DOHH2 (cell line): ENCODE measurements at regions not wholly inside any gene's neighbourhood (a gene's known extent, or its start where the extent isn't known, plus 50 kb on each side); places are given as distances from the start of the nearest gene placed in this dataset.

Source experiments
- H3F3A ChIP-seq: fragments of 200-600 bp; sonication (generic), shearing (Covaris generic); 2 replicates; pipeline ENCODE4 v1.6.0; 2016; ENCODE audit warnings: antibody characterized with exemption, mild to moderate bottlenecking; ENCODE audit not compliant: control insufficient read depth, insufficient read depth
- H3K27ac ChIP-seq: fragments of 200-600 bp; sonication (generic); 2 replicates; pipeline ENCODE4 v1.5.1; 2014; ENCODE audit warnings: low read depth, mild to moderate bottlenecking, low read length, moderate library complexity
- H3K27me3 ChIP-seq: fragments of 200-600 bp; sonication (generic); 2 replicates; pipeline ENCODE4 v1.6.1; 2014; ENCODE audit warnings: mild to moderate bottlenecking, low read length, mixed read lengths; ENCODE audit not compliant: control insufficient read depth
- H3K36me3 ChIP-seq: fragments of 200-600 bp; sonication (generic); 2 replicates; pipeline ENCODE4 v1.6.1; 2014; ENCODE audit warnings: mild to moderate bottlenecking, low read length, moderate library complexity, mixed read lengths; ENCODE audit not compliant: control insufficient read depth
- H3K4me1 ChIP-seq: fragments of 200-600 bp; sonication (generic); 2 replicates; pipeline ENCODE4 v1.6.1; 2014; ENCODE audit warnings: mild to moderate bottlenecking, low read length, mixed read lengths; ENCODE audit not compliant: control insufficient read depth
- H3K4me2 ChIP-seq: fragments of 200-600 bp; sonication (generic); 2 replicates; pipeline ENCODE4 v1.6.0; 2014; ENCODE audit warnings: mild to moderate bottlenecking, low read length, moderate library complexity
- H3K4me3 ChIP-seq: fragments of 200-600 bp; sonication (generic); 2 replicates; pipeline ENCODE4 v1.5.1; 2014; ENCODE audit warnings: mild to moderate bottlenecking, low read length, mixed read lengths
- H3K79me2 ChIP-seq: fragments of 200-600 bp; sonication (generic); 2 replicates; pipeline ENCODE4 v1.6.1; 2014; ENCODE audit warnings: mild to moderate bottlenecking, low read length, mixed read lengths; ENCODE audit not compliant: control insufficient read depth
- H3K9me2 ChIP-seq: fragments of 200-600 bp; sonication (generic); replicated peaks from 2 replicates; pipeline ENCODE4 v1.6.1; 2014; ENCODE audit warnings: mild to moderate bottlenecking, low read length, mixed read lengths; ENCODE audit not compliant: control insufficient read depth
- H3K9me3 ChIP-seq: fragments of 200-600 bp; sonication (generic); 2 replicates; pipeline ENCODE4 v1.6.1; 2014; ENCODE audit warnings: antibody characterized with exemption, low read length, mixed read lengths; ENCODE audit not compliant: control insufficient read depth, insufficient read depth
- H4K20me1 ChIP-seq: fragments of 200-600 bp; sonication (generic); 2 replicates; pipeline ENCODE4 v1.6.0; 2014; ENCODE audit warnings: low read depth, mild to moderate bottlenecking, antibody characterized with exemption, low read length, moderate library complexity; ENCODE audit not compliant: control insufficient read depth, insufficient read depth
- EZH2phosphoT487 ChIP-seq: fragments of 200-600 bp; sonication (generic); IDR thresholded peaks from 2 replicates; pipeline ENCODE4 v1.6.1; 2017; ENCODE audit warnings: borderline replicate concordance, mild to moderate bottlenecking, antibody characterized with exemption, low read length, moderate library complexity, mixed read lengths
- TF ChIP-seq, protein P1 (sequence below): fragments of 200-600 bp; sonication (generic); IDR thresholded peaks from one replicate; pipeline ENCODE4 v1.5.1; 2014; ENCODE audit warnings: antibody characterized with exemption, mild to moderate bottlenecking, low read depth, low read length; ENCODE audit not compliant: poor library complexity, severe bottlenecking

DNA sequence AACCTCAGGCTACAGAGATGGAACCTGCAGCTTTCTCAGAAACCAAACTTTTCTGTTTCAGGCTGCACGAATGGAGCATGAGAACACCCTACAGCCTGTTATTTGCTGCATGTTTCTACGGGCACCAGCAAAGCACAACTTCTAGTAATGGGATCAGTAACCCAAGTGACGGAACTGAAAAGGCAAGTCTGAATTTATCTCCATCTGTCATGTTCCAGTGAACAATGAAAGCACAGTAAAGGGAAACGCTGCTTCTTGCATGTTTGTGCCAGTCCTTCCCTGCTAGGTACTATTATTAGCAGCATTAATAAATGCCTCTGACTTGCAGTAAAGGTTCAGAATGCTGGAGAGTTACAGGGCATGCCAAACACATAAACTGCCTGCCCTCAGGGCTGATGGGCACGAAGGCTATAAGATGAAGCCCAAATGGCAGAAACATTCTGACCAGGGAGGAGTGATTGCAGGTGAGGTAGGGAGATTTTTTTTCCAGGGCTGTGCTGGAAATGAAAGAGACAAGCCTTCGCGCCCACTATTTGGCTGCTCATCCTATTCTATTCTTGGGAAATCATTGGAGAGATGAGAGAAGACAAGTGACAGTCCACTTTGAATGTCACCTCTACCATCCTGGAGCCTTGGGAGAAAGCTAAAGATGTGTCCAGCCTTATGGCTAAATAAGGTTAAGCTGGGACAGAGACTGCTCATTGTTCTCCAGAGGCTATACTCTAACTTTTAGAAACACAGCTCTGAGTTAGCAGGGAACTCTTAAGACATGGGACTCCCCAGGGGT is 100.4 kb upstream of the PLXNC1 start:
- Histone ChIP-seq H3K27ac (no peak overlapping the region), H3K4me2 (no peak overlapping the region), H3K79me2 (no peaks in the 10 kb centered on the region), H3K4me3 (no peak overlapping the region), H3K9me3 (no peaks in the 10 kb centered on the region), H3K36me3 (no peaks in the 10 kb centered on the region), H3K9me2 (no peaks in the 10 kb centered on the region), H4K20me1 (no peaks in the 10 kb centered on the region), H3K4me1 (no peaks in the 10 kb centered on the region), H3K27me3 (peaks cover 5% of the 10 kb centered on the region; the same call in 1 of the 2 replicates), H3F3A (no peaks in the 10 kb centered on the region)
- TF ChIP-seq EZH2phosphoT487: no peak
- TF ChIP-seq, protein P1, sequence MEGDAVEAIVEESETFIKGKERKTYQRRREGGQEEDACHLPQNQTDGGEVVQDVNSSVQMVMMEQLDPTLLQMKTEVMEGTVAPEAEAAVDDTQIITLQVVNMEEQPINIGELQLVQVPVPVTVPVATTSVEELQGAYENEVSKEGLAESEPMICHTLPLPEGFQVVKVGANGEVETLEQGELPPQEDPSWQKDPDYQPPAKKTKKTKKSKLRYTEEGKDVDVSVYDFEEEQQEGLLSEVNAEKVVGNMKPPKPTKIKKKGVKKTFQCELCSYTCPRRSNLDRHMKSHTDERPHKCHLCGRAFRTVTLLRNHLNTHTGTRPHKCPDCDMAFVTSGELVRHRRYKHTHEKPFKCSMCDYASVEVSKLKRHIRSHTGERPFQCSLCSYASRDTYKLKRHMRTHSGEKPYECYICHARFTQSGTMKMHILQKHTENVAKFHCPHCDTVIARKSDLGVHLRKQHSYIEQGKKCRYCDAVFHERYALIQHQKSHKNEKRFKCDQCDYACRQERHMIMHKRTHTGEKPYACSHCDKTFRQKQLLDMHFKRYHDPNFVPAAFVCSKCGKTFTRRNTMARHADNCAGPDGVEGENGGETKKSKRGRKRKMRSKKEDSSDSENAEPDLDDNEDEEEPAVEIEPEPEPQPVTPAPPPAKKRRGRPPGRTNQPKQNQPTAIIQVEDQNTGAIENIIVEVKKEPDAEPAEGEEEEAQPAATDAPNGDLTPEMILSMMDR: no peak

DNA sequence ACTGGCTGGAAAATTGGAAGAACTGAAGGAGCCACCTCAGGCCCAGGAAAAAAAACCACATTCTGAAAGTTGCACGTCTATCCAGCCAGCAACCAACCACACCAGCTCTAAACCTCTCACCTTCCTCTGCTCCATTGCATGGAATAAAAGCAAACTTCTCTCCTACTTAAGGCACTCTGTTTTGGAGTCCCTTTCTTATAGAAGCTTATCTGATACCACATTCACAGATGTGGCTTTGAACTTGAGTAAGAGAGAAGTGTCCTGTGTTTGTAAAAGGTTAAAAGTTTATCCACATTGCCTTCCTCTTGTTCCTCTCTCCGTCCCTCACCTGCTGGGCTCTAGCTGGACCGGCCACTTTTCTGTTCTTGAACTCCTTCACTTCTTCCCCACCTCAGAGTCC is 99.6 kb upstream of the PLXNC1 start:
- Histone ChIP-seq H3F3A (no peaks in the 10 kb centered on the region), H3K9me2 (no peaks in the 10 kb centered on the region), H3K9me3 (no peaks in the 10 kb centered on the region), H3K4me3 (no peak overlapping the region), H3K79me2 (no peaks in the 10 kb centered on the region), H3K4me2 (no peak overlapping the region), H3K27ac (no peak overlapping the region), H3K4me1 (no peaks in the 10 kb centered on the region), H4K20me1 (no peaks in the 10 kb centered on the region), H3K27me3 (peaks cover 5% of the 10 kb centered on the region; the same call in 1 of the 2 replicates), H3K36me3 (no peaks in the 10 kb centered on the region)
- TF ChIP-seq, protein P1: no peak
- TF ChIP-seq EZH2phosphoT487: no peak

DNA sequence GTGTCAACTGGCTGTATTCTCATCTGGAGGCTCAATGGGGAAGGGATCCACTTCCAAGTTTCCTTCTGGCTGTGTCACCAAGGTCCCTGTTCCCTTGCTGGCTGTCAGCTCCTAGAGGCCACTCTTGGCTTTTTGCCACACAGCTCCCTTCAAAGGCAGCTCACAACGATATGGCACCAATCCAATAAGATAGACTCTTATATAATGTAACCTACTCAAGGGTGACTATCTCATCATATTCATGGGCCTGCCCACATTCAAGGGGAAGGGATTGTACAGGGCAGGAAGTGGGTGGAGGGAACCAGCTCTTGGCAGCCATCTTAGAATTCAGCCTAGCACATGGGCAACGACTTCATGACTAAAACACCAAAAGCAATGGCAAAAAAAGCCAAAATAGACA is 98.7 kb upstream of the PLXNC1 start:
- no peak overlapping the region for H3K4me3 ChIP-seq
- H4K20me1 ChIP-seq: no peaks in the 10 kb centered on the region
- TF ChIP-seq, protein P1: no peak
- no peak for TF ChIP-seq EZH2phosphoT487
- no peaks in the 10 kb centered on the region for H3K9me2 ChIP-seq
- no peaks in the 10 kb centered on the region for H3K4me1 ChIP-seq
- H3K36me3 ChIP-seq: no peaks in the 10 kb centered on the region
- no peak overlapping the region for H3K4me2 ChIP-seq
- no peaks in the 10 kb centered on the region for H3F3A ChIP-seq
- no peaks in the 10 kb centered on the region for H3K79me2 ChIP-seq
- no peaks in the 10 kb centered on the region for H3K9me3 ChIP-seq
- H3K27me3 ChIP-seq: peaks cover 5% of the 10 kb centered on the region; the same call in 1 of the 2 replicates
- H3K27ac ChIP-seq: no peak overlapping the region
